SHP77 (cell line): ENCODE measurements at regions not wholly inside any gene's neighbourhood (a gene's known extent, or its start where the extent isn't known, plus 50 kb on each side); places are given as distances from the start of the nearest gene placed in this dataset.
A peak's percentile ranks its signal among the peaks of the same experiment; 100 is the strongest.
"Not testable (repeated sequence)": the region's sequence is repeated elsewhere in the genome, so short reads cannot be mapped to it uniquely, and the experiment has no call there.

Experiments
- DNase-seq, 2 experiments: peaks; one replicate each; lab custom pipeline; 2025; lab: John Stamatoyannopoulos, UW

DNA sequence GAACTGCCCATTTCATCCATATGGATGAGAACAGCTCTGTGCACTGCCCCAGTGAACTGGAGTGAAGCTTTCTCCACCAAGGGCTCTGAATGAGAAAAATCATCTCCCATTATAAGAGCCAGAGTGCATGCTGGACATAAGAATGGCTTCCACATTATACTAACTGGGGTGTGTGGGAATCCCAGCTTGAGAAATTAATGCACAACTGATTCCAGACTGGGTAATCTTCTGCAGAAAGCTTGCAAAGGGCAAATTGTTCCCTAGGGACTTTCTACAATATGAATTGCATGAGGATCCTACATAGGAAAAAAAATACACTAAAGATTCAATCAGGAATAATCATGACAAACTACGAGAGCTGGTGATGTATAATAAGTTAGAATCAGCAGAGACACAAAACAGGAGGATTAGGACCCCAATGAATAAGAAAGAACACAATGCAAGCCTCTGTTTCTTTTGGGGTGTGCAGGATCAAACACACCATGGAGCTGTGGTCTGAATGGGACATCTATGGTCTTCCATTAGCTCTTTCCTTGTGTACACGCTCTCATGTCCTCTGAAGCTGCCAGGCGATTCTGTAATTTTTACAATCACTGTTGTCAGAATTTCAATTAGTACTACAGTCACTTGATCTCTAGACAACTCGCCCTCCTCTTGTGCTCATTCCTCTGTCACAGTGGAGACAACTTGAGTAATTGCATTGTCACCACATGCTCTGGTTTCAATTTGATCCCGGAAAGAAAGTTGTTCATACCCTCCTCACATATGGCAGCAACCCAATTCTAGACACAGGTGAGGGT is 1327.4 kb downstream of the GATA3 start:
- DNase-seq = no peak

DNA sequence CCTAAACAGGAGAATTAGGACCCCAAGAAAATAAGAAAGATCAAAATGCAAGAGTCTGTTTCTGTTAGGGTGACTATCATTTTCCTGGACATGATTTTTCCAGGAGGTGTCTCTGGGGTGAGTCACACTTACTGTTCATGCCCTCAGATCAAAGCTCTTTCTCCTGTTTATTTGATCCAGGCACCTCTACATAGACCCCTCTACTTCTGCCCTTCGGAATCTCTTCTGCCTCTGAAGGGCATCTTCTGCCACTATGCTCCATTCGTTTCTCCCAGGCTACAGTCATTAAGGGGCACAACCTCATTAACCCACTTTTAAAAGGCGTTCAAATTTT is 1328.0 kb downstream of the GATA3 start:
- no peak for DNase-seq

DNA sequence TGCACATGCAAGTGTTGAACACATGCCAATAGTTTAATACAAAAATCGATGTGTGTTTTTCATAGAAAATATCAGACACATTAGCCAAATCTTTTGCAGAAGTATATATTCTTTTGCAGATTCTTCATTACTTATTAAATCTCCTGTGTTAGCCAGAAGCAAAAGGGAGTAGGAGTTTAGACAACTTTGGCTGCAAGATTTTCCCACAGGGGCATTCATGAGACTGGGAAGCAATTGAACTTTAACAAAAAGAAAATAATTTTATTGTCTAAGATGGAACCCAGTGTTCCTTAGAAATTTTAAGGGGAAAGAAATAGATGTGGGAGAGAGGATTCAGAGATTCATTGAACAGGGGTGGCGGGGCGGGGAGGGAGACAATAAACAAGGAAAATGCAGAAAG is 1336.0 kb downstream of the GATA3 start:
- DNase-seq = no peak

DNA sequence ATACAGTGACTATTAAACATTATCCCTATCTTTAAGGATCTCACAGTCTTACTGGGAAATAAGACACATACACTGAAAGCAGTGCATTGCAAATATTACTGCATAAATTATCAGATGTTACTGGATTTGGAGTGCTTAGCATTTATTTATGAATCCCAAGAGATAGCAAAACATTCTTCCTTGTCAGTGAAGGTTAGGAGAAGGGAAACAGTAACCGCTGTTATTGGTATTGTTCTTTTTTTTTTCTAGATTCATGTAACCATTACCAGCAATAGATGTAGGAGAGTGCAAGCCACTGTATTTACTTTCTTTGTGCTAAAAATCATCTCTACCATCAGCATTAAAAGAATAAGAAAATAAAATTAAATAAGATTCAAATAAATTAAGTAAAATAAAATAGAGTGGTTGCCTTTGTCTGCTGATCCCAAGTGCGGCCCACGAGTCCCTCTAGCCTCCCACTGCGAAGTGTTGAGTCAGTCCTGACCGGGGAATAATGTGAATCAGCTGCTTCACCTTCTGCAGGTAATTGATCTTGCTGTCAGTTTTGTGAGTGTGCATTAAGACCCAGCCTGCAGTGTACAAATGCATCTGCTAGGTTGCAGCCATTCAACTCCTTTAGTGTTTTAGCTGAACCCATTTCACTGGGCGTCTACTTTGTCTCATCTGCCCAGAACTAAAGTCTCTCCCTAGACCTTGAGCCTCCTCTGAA is 1344.9 kb downstream of the GATA3 start:
- no peak for DNase-seq

DNA sequence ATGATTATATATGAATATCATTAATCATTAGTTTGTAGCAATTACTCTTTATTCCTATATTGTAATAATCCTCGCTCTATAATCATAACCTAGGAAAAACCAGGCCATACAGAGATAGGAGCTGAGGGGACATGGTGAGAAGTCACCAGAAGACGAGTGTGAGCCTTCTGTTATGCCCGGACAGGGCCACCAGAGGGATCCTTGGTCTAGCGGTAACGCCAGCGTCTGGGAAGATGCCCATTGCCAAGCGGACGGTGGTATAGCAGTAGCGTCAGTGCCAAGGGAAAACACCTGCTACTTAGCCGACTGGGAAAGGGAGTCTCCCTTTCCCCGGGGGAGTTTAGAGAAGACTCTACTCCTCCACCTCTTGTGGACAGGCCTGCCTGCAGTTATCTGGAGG is 1347.6 kb downstream of the GATA3 start:
- peak; percentile 30 to 51 for DNase-seq

DNA sequence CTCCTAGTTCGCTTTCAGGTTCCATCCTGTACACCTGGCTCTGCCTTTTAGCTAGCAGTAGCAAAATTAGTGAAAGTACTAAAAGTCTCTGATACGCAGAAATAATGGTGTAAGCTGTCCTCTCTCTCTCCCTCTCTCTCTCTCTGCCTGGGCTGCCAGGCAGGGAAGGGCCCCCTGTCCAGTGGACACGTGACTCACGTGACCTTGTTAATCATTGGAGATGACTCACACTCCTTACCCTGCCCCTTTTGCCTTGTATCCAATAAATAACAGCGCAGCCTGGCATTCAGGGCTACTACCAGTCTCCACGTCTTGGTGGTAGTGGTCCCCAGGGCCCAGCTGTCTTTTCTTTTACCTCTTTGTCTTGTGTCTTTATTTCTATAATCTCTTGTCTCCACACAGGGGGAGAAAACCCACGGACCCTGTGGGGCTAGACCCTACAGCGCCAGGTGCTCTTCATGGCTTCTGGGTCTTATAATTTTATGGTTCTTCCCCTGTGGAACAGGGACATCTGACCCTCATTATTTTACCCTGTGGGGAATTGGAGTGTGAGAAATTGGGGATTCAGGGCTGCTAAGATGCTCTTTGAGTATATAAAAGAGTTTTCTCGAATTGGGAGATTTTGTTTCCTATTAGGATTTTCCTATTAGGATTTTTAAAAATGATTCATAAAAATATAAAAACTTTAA is 1348.2 kb downstream of the GATA3 start:
- peak; percentile 1 for DNase-seq

DNA sequence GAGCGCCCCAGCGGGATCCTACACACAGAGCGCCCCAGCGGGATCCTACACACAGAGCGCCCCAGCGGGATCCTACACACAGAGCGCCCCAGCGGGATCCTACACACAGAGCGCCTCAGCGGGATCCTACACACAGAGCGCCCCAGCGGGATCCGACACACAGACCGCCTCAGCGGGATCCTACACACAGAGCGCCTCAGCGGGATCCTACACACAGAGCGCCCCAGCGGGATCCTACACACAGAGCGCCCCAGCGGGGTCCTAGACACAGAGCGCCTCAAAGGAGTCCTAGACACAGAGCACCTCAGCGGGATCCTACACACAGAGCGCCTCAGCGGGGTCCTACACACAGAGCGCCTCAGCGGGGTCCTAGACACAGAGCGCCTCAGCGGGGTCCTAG is 1352.7 kb downstream of the GATA3 start:
- DNase-seq = not testable (repeated sequence)

DNA sequence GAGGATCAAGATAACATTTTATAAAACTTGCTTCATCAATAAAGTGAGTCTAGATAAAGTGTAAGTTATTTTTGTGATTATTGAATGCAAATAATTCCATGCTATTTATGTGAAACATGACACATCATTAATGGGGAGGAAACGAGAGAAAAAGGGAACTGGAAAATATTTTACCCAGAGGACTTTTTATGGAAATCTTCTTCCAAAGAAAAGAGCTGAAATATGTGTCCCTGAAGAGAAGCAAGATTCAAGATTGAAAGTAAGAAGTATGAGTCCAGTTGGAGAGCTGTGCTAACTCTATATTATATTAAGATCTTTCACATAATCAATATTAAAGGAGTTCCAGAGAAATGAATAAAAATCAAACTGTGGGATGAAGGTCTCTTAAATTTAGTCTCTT is 1361.8 kb downstream of the GATA3 start:
- no peak for DNase-seq

DNA sequence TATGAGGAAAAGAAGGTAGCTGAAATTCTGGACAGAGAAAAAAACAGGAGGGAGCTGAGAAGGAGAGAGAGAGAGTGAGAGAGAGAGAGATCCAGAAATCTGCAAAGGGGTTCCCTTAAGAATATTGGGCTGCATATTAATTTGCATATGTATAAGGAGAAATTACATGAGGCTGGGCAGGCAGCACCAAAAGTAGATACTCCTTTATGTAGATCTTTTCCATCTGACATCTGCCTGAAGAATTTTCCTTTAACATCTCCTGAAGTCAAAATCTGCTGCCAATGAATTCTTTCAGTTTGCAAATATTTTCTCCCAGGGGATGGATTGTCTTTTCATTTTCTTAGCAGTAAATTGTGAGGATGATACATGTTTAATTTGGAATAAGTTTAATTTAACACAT is 1365.3 kb downstream of the GATA3 start:
- no peak for DNase-seq

DNA sequence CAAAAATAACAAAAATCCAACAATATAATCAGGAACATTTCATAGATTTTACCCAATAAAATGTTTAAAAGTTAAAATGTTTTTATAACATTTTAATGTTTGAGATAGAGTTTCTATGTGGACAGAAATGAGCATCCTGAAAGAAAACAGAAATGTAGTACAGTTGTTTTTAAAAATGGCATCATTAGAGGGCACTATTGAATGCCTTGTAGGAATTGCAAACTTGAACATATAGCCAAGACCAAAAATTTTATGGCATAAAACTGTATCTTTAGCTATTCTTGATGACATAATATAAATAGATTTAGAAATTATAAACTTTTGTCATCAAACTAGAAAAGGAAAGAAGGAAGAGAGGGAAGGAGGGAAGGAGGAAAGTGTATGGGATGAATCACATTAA is 1372.7 kb downstream of the GATA3 start:
- no peak for DNase-seq

DNA sequence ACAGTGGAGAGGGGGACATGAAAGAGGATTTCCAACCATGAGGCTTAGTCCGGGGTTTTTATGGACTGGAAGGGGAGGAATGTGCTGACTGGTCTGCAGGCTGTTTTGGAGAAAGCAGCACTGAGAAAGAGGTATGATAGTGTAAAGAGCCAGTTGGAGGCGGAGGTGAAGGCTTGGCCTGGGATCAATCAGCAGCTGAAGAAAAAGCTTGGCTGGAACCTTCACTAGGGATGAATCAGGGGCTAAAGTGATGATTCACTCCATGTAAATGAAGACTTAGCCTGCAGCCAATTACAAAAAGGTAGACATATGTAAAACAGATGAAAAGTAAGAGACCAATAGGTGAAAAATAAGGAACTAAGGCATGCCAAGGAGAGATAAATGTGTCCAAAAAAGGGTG is 1382.6 kb downstream of the GATA3 start:
- no peak for DNase-seq

DNA sequence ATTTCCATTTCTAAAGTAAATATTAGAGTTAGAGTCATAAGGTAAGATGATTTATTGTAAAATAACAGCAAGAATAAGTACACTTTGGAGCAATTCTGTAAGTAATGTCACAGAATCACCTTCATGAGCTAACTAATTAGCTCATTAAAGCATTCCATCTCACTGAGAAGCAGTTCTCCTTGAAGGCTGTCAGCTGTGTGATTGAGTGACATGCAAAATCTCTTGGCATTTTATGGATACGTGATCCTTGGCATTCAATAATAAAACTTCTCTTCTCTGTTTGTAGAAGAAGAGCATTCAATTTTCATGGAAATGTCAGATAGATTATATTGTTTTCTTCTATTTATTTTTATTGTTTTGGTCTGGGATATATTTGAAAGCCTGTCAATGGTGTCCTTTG is 1389.3 kb downstream of the GATA3 start:
- no peak for DNase-seq

DNA sequence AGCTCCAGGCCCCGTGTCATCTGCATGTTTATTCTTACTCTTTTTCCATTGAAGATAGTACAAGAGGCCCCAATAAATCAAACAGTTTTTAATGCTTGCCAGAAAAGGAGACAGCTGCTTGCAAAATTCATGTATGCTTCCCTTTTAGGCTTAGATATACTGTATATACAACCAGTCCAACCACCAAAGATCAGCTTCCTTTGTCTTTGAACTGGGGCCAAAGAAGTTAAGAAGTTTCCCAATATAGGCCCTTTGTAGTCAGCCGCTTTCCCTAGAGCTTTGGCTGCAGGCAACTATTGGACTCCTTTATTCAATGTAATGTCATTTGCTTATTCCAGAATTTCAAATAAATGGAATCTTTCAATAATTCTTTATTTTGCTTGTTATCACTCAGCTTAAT is 1395.0 kb downstream of the GATA3 start:
- no peak for DNase-seq

DNA sequence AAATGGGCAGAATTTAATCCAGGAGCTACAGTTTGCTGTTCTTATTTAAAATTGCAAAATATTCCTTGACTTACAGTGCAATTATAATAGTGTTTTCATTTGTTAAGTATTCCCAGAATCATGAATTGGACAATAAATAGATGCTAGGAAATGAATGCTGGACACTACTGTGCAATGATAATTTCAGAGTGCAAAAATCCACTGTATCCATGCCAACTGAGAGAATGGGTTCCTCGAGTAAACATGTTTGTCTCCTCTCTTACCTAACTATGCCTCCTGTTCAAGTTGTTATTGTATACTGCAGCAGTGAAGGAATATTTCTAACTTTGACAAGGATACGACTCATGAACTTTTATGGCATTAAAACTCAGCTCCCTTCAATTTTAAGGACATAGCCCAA is 1396.3 kb downstream of the GATA3 start:
- no peak for DNase-seq

DNA sequence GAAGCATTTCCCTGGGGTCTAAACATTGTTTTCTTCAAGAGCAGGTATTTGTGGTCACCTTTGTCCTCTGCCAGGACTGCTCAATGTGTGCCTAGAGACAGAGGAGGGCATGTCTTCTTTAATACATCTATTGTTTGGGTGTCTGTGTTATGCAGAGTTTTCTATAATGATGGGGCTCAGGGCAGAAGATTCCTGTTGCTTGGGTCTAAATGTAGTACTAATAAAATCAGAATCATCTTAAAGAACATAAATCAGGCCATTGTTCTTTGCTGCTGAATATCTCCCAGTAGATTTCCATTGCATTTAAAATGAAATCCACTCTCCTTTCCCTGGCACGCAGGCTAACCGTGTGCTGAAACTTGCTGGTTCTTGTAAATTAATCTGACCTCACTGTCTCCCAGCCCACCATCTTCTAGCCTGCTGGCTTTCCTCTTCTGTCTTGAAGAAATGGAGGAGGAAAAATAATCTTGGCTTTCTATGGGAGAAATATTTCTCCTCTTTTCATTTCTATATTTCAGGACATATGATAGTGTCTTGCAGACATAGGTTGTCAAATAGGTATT is 1396.8 kb downstream of the GATA3 start:
- DNase-seq = no peak

DNA sequence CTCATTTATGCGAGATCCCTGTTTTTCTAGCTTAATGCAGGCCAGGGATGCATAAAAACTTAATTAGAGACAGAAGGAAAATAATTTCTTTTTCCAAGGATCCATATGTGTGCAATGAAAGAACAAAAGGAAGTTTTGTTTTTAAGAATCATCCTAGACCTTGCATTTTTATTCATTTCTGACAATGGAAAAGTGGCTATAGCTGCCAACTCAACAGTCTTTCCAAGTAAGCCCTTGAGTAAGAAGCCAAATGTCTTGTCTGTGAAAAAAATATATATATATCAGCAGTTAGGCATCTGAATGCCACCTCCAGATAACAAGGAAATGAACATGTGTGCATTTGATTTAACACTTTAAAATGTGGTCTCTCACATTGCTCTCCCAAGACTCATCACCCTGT is 1397.6 kb downstream of the GATA3 start:
- DNase-seq = no peak

DNA sequence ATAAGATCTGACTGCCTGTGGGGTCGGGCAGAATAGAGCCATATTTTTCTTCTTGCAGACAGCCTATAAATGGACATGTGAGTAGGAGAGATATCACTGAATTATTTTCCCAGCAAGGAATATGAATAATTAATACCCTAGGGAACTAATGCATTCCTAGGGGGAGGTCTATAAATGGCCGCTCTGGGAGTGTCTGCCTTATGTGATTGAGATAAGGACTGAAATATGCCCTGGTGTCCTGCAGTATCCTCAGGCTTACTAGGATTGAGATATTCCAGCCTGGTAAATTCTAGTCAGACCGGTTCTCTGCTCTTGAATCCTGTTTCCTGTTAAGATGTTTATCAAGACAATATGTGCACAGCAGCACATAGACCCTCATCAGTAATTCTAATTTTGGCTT is 1399.4 kb downstream of the GATA3 start:
- DNase-seq = not testable (repeated sequence)

DNA sequence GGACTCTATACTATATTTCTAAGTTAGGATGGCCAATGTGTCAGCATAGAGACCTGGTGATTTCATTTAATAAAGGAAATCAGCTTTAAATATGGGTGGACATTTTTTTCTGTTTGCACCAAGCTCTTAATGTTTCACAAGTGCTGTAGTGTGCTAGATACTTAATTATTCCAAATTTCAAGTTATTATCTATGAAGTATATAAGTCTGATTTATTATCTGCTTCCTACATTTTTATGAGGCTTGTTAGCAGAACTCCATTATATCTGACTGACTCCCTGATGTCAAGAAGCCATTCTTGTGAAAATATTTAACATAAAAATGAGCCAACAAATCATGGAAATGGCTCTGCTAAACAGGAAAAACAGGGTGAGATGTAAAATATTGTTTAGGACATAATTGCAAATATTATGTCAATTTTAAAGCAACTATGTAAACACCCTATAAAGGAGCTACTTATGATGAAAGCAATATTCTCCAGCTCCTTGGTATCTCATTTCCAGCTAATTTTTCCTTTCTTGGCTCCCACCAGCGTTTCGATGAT is 1415.2 kb downstream of the GATA3 start:
- no peak for DNase-seq

DNA sequence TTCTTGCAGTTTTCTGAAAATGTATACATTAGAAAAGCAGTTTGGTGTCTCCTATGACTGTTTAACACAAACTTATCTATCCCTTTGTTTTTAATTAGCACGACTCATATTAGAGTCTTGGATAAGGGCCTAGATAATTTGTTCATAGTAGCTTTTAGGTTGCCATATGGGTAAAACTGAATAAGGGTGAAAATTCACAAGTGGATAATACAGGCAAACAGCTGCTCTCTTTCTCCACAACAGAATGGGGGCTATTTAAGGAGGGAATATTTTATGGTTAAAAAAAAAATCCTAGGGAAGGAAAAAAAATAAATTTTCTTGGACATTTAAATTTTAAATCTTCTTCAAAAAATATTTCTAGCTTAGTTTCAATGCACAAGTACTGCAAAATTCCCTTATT is 1416.1 kb downstream of the GATA3 start:
- DNase-seq = no peak

DNA sequence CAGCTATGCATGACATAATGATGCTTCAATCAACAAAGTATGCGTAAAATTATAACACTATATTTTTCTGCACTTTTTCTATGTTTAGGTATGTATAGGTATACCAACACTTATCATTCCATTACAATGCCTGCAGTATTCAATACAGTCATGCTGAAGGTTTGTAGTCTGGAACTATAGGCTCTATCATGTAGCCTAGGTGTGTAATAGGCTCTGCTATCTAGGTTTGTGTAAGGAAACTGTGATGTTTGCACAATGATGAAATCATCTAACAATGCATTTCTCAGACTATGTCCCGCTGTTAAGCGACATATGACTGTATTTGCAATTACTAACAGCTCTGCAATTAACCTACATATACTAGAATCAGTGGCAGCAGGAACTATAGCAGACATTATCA is 1447.5 kb downstream of the GATA3 start:
- no peak for DNase-seq

DNA sequence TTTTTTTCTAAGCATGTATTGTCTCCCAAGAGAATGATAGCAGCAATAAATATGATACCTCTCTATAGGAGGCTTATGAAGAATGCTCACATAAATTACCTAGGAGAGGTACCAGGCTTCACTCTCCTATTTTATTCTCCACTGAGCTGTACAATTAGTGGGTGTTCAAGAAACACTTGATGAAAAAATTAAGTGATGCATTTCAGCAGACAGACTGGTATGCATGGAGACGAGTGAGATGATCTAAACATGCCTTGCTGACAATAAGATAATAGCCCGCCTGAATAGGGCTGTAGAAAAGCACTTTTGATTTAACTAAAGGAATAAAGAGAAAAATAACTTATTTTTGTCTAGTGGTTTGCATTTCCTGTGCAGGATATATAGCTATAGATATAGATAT is 1449.7 kb downstream of the GATA3 start:
- no peak for DNase-seq

DNA sequence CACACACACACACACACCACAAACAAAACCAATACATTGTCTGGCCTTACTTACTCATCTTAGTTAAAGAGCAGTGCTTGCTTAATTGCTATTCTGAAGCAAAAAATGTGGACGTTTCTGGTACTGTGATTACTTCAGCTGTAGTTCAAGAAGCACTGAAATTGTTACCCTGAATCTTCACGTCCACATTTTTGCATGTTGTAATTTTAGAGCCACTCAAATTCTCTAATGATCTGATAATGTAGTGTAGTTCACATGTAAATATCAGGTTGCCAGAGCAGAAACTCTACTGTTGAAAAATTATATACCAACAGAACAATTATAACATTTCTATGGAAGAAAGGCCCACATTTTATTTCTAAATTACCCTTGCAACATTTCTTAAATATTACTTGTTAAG is 1451.1 kb downstream of the GATA3 start:
- DNase-seq = no peak

DNA sequence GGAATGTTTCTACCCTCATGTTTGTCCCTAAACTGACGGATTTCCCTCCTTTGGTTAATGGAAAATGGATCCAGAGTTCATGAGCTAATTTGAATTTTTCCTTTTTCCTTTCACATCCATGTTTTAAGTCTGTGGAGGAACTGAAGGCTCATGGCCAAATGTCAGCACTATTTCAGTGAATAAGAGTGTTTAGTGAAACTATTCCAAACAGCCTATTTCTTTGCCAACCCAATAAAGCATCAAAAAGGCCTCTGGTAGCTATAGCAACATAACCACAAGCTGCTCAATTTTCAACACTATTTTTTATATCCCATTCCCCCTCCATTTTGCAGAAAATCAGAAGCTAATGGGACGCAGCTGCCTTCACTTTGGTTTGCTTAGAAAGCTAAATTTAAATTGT is 1454.1 kb downstream of the GATA3 start:
- DNase-seq = no peak
